Activated CD8-positive, alpha-beta memory T cell treated with anti-CD3 and anti-CD28 coated beads, Interleukin-2, amount 50 U/mL, for 24 hours (primary cell): ENCODE measurements at regions not wholly inside any gene's neighbourhood (a gene's known extent, or its start where the extent isn't known, plus 50 kb on each side); places are given as distances from the start of the nearest gene placed in this dataset.

ENCODE experiments used
- DNase-seq: peaks from one replicate; pipeline ENCODE4 v3.0.0-alpha.2; 2020; ENCODE audit errors: extremely low read depth

- no peak for DNase-seq
Measured at GRCh38 chr11:113634940-113635575, 71.0 kb downstream of the TMPRSS5 start.

DNA sequence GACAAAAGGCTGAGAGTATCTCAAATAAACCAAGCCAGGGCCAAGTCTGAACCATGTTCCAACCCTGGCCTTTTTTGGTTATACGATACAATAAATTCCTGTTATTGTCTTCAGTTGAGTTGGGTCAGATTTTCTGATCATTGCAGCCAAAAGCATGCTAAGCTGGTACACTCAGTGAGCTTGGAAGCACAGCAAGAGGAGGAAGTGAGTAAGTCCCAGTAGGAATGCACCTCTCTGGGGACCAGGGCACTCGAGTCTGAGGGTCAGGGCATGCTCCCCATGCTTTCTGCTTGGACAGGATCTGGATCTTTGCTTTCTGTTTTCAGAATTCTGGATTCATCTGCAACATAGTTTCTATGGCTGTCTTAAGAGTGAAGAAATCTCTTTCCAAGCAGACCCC is 73.1 kb downstream of the TMPRSS5 start:
- DNase-seq, result no peak

GRCh38 chr11:113629562-113629961 is 76.5 kb downstream of the TMPRSS5 start:
- DNase-seq, result no peak

DNA sequence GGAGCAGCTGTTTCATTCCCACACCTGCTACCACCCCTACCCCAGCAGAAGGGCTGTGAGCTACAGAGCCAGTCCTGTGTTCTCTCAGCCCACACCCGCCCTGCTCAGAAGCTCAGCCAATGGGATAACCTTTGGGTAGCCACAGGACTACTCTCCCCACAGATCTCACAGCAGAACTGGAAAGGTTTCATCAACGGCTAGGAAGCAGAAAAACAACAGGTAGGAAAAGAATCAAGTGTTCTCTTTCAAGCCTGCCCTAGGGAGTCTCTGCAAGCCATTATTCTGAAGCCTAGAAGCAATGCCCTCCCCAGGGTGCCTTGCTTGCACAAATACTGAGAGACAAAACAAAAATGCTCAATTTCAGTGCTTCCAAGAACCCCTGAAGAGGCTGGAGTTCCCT is 77.2 kb downstream of the TMPRSS5 start:
- no peak for DNase-seq

GRCh38 chr11:113627946-113628345 is 78.2 kb downstream of the TMPRSS5 start:
- no peak for DNase-seq

- DNase-seq, result no peak
Measured at GRCh38 chr11:113627297-113627696, 78.8 kb downstream of the TMPRSS5 start.

GRCh38 chr11:113626736-113627135 is 79.4 kb downstream of the TMPRSS5 start:
- DNase-seq, result no peak

GRCh38 chr11:113623114-113623513 is 83.0 kb downstream of the TMPRSS5 start:
- DNase-seq, result no peak

- no peak for DNase-seq
Measured at GRCh38 chr11:113618360-113618759, 87.7 kb downstream of the TMPRSS5 start.

DNA sequence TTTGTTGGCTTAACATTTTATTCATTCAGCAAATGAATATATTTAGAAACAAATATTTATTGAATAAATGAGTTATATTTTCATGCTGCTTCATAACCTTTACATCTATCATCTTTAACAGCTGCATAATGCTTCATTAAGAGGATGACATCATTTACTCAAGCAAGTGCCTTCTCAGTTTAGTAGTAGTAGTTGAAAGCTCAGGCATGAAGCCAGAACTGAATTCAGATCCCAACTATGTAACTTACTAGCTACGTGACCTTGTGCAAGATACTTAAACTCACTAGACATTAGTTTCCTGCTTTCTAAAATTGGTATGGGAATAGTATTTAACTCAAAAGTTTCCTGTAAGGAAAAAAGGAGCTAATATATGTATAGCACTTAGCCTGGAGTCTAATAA is 90.3 kb downstream of the TMPRSS5 start:
- DNase-seq, result no peak

- DNase-seq, result no peak
Measured at GRCh38 chr11:113615098-113615497, 91.0 kb downstream of the TMPRSS5 start.

DNA sequence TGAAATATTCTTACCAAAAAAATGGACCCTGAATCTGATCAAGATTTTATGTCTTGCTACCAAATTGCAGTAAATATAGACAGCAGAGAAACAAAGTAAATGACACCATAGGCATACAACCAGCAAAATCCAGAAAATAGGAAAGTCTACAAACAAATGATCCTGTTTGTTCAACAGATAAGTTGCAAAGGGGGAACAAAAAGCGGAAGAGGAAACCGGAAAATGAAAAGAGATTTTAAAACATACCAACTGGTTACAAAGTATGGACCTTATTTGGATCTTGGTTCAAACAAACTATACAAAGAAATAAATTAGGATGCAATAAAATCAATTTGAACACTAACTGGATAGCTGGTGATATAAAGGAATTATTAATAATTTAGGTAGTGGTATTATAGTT is 92.0 kb downstream of the TMPRSS5 start:
- DNase-seq, result no peak

GRCh38 chr11:113613619-113614018 is 92.5 kb downstream of the TMPRSS5 start:
- no peak for DNase-seq

DNA sequence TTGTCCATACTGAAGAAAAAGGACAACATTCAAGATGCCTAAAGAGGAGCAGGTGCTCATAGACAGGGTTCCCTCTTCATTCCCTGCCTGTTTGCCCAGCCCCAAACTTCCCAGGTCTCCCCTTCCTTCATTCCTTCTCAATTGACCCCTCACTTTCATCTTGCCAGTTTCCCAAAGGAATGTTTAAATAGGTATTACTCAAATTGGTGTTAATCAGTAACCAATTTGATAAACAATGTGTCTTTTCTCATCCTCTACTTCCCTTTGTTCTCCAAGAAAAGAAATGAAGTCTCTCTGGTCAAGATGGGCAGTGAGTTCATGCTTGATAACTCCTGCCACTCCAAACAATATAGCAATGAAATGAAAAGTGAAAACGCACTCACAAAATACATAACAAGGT is 101.9 kb downstream of the TMPRSS5 start:
- no peak for DNase-seq

GRCh38 chr11:113603277-113604059 is 102.6 kb downstream of the TMPRSS5 start:
- no peak for DNase-seq

DNA sequence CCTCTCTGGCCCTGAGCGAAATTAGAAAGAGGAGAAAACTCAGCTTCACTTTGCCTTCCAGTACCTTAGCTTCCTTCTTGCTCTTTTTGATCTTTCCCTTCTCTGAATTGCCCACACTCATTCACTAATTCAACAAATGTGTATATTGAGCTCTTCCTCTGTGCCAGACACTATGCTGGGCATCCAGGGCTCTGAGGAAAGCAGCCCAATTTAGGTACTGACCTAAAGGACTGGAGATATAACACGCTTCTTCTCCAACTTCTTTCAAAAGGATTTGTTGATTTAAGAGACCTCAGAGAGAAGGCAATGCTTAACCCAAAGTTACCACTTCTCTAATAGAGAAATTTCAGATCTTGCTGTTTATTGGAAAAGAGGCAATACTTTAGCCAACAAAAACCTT is 103.6 kb downstream of the TMPRSS5 start:
- DNase-seq, result no peak

DNA sequence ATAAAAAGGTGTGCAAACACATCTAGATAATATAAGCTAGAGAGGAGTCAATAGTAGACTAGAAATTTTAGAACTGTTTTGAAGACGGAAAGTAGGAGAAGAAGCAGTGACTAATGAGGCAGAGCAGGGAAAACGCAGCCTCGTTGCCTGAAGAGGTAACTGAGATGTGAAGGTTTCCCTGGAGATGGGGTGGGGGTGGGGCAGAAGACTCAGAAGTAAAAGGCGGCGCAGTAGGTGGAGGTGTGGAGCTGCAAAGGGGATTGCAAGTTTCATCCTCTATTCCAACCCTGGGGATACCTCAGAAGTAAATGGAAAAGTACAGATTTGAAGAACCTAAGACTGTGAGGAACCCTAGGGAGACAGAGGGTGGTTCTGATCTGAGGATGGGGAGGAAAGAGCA is 109.5 kb downstream of the TMPRSS5 start:
- DNase-seq, result no peak

DNA sequence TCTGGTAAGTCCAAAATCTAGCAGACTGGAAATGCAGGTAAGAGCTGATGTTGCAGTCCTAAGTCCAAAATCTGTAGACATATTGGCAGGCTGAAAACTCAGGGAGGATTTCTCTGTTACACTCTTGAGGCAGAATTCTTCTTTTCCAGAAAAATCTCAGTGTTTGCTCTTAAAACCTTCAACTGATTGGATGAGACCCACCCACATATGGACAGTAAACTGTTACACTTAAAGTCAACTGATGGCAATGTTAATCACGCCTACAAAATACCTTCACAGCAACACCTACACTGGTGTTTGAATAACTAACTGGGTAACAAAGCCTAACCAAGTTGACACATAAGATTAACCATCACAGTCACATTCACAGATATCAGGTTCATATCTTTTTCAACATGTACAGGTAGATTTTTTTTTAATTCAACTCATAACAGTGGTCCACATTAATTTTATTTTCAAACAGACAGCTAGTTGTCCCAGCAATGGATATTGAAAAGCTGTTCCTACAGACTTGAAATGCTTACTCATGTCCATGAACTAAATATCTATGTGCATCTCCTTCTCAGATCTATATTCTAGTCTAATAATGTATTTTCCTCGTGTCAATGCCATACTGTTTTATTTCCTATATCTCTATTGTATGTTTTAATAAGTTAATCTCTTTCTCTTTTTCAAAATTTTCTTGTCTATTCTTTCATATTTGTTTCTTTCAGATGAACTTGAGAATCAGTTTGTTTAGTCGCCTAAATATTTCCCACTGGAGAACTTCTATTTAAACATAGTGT is 110.1 kb downstream of the TMPRSS5 start:
- no peak for DNase-seq

GRCh38 chr11:113593698-113594308 is 112.3 kb downstream of the TMPRSS5 start:
- no peak for DNase-seq

GRCh38 chr11:113591117-113591516 is 115.0 kb downstream of the TMPRSS5 start:
- no peak for DNase-seq

DNA sequence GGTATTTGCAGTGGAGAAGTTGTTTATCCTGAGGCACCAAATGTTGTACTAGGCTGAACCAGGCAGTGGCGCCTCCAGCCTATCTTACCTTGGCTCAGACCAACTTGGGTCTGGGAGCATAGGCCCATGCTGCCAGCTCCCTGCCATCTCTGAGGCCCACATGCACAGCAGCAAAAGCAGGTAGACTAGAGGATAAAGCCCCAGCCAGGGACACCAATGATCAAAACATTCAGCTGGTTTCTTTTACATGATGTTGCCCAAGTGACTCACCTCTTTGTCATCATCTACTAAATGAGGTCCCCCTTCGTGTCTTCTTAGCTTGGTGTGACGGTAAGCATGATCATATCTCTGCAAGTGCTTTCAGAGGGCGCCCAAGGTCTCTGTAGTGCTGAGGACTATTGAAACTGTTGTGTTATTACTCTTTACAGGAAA is 112.1 kb upstream of the DRD2 start:
- no peak for DNase-seq

DNA sequence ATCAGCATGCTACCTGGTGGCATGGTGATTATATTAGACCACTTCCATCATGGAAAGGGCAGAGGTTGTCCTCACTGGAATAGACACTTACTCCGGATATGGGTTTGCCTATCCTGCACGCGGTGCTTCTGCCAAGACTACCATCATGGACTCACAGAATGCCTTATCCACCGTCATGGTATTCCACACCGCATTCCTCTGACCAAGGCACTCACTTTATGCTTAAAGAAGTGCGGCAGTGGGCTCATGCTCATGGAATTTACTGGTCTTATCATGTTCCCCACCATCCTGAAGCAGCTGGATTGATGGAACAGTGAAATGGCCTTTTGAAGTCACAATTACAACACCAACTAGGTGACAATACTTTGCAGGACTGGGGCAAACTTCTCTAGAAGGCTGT is 109.2 kb upstream of the DRD2 start:
- no peak for DNase-seq
